ENCODE measurements at regions not wholly inside any gene's neighbourhood (a gene's known extent, or its start where the extent isn't known, plus 50 kb on each side); places are given as distances from the start of the nearest gene placed in this dataset.
"Not testable (repeated sequence)": the region's sequence is repeated elsewhere in the genome, so short reads cannot be mapped to it uniquely, and the experiment has no call there.

GRCh38 chr13:110010404-110011138, 224.2 kb upstream of the IRS2 start:
- no peak for DNase-seq (ENCODE audit: low read depth, low spot score)

GRCh38 chr13:110008816-110009215, 222.4 kb upstream of the IRS2 start:
- DNase-seq (ENCODE audit: low read depth, low spot score) = no peak

DNA sequence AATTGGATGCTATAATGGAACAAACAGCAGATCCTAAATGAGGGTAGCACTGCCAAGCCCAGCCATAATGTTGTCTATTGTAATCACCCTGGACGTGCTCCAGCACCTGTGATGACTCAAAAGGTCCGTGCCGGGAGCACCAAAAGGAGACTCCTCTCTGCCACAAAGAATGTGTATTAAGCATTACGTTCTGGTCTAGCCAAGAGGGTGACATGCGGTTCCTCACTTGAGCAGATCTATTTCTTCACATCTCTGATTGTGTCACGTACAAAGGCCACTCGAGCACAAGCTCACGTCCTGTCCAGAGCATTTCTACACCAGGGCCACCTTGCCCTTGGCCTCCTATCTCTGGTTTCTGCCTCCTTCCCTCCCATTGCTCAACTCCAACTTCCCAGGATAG, 219.9 kb upstream of the IRS2 start:
- no peak for DNase-seq (ENCODE audit: low read depth, low spot score)

DNA sequence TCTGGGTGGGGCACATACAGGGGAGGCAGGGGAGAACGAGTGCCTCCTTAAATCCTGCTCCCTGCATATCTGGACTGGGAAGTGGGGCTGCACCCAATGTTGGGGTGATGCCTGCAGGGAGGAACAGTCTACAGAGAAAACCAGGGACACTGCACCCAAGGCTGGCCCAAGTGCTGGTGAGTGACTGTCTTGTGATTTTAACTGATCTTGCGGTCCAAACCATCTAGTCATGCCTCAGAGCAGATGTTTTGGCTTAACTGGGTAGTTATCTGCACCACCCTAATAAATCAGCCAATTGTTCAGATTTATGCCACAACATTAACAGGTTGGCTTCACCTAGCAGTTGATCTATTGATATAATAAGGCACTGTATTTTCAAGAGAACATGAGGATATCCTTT, 219.2 kb upstream of the IRS2 start:
- no peak for DNase-seq (ENCODE audit: low read depth, low spot score)

GRCh38 chr13:110004814-110005213, 218.4 kb upstream of the IRS2 start:
- DNase-seq (ENCODE audit: low read depth, low spot score) = no peak

DNA sequence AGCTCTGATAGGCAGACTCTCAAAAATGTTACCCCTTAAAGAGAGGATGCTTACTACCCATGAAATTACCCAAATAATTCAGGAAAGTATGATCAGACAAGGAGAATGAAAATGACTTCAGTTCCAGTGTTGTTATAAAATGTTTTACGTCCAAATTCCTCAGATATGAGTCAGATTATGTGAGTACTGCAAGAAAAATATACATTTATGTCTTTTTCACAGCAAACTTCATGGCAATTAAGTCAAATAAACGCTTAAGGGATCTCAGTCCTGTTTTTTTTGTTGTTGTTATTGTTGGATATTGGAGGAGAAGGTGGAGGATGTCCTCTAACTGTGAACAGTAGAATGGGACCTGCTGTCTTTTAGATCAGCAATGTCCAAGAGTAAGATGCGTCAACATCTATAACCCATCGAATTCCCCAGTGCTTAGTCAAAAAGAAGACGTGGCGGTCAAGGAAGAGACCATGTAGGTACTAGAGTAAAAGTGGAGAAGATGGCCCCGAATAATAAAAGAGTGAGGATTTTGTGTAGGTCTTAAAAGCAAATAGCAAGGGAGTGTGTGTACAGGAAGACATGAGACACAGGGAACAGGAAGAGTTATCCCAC, 215.4 kb upstream of the IRS2 start:
- no peak for DNase-seq (ENCODE audit: low read depth, low spot score)

- DNase-seq (ENCODE audit: low read depth, low spot score) = no peak
These were observed 214.4 kb upstream of the IRS2 start for GRCh38 chr13:110000534-110001345.

- no peak for DNase-seq (ENCODE audit: low read depth, low spot score)
These were observed 213.5 kb upstream of the IRS2 start for GRCh38 chr13:109999659-110000533.

DNA sequence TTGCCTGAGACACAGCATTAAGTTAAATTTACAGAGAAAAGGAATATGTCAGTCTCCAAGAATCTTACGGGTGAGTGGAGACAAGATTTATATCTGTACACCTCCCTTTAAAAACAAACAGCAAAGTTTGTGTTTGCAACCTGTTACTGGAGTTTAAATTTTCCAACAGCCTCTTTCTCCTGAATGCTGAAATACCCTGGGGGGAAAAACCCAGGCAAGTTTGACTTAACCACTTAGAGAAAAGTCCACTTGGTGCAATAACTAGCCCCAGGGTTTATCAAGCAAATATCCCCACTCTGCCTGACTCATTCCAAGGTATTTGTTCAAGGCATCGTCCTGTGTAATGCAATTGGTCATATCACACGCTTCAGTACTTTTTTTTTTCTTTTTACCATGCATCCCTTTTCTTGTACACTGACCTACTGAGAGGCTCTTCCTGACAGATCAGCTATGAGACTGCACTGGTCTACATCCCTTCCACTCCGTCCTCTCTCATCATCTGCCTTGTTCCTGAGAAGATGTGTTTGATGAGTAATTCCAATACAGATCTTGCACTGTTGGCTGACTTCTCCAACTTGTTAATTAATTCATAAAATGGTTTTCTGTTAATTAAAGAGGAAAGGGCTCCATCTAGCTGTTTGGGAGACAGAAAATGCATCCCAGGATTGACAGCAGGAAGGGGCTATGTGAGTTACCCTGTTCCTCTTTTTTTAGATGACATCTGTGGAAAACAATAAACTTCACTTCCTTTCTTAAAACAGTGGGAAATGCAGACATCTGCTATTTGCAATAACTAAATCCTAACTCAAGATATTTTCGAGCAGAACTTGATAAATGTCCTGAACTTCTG, 212.5 kb upstream of the IRS2 start:
- no peak for DNase-seq (ENCODE audit: low read depth, low spot score)

DNA sequence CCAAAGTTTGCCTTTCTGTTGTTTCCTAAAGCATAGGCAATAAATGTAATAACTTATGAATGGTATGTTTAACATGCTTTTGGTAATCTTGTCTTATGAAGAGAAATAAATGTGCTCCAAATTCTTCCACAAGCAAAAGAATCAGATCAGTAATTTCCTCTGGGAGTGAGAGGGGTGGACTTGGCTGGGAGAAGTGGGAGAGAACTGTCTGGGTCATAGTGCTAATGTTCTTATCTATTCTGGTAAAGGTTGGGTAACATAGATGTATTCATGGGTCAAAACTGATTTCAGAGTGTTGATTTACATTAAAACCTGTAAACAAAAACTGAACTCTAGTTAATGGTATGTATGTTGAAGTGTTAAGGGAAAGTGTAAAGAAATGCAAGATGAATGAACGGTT, 211.7 kb upstream of the IRS2 start:
- no peak for DNase-seq (ENCODE audit: low read depth, low spot score)

DNA sequence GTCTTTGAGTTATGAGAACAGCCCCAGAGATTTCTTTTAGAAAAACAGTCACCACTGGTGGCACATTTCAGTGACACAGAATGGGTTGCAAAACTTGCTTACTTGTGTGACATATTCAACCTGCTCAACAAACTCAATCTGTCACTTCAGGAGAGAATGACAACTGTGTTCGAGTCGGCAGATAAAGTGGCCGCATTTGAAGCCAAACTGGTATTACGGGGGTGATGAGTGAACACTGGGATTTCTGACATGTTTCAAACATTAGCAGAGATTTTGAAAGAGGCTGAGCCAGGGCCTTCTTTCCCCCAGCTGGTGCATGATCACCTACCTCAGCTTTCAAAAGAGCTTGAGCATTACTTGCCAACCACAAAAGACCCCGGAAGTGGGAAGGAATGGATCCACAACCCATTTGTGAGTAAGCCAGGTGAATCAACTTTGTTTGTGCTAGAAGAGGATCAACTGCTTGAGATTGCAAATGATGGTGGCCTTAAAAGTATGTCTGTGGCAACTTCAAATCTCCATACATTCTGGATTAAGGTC, 210.7 kb upstream of the IRS2 start:
- DNase-seq (ENCODE audit: low read depth, low spot score) = not testable (repeated sequence)

DNA sequence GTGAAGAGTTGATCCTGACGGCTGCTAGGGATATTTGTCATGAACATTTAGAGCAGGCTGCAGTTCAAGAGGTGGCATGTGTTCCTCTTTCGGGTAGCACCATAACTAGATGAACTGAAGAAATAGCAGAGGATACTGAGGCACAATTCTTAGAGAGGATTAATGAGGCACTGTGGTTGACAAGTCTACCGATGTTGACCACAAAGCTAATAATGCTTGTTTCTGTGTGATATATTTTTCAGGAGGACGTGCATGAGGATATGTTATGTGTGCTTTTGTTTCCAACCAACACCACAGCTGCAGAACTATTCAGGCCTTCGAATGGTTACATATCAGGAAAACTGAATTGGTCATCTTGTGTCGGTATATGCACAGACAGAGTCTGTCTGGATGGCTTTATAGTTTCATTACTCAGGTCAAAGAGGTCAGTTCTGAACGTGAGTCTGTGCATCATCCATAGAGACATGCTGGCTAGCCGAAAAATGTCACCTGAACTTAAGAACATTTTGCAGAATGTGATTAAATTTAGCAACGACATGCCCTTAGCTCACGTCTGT, 210.1 kb upstream of the IRS2 start:
- DNase-seq (ENCODE audit: low read depth, low spot score) = no peak

- DNase-seq (ENCODE audit: low read depth, low spot score) = no peak
These were observed 209.2 kb upstream of the IRS2 start for GRCh38 chr13:109995578-109995977.

GRCh38 chr13:109990296-109990695, 203.9 kb upstream of the IRS2 start:
- DNase-seq (ENCODE audit: low read depth, low spot score) = no peak

- no peak for DNase-seq (ENCODE audit: low read depth, low spot score)
These were observed 203.3 kb upstream of the IRS2 start for GRCh38 chr13:109989686-109990085.

- DNase-seq (ENCODE audit: low read depth, low spot score) = no peak
These were observed 202.8 kb upstream of the IRS2 start for GRCh38 chr13:109989155-109989554.

DNA sequence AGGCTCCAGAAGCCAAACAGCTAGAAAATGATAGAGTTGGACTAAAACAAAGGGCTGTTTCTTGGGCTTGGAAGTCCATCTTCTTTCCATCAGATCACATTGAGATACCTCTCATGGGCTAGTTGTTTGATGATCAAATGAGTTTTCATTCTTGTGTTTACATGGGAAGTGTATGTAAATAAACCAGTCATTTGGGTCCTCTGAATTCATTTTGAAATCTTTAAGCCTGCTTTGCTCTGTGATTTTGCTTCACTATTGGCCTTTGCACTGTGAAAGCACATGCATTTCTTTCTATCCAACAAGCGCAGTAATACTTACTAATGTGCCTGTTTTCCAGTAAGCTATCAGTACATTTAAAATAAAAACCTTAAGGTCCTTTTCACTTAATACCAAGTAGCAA, 200.5 kb upstream of the IRS2 start:
- no peak for DNase-seq (ENCODE audit: low read depth, low spot score)

DNA sequence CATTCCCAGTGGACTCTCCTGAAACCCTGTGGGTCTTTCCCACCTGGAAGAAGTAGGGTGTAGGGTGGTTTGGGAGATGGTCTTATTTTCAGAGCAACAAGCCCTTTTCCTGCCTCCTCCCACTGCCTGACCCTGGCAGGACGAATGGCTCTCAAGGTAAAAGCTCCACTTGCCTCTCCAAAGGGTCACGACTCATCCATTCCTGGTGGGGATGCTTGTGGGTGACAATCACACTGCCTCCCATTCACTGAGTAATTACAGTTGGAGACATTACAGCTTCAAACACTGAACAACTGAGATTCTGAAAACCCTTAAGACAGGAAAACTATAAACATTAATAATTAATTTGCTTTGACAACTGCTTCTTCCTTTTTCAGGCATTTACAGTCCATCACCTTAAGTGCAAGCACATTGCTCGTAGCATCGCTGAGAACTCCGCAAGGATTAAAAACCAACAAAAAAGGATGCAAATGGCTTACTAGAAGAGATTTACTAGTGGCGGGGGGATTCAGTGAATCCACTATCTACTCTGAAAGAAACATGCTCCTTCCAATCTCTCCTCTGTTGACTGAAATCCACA, 199.6 kb upstream of the IRS2 start:
- no peak for DNase-seq (ENCODE audit: low read depth, low spot score)

GRCh38 chr13:109983447-109983846, 197.1 kb upstream of the IRS2 start:
- no peak for DNase-seq (ENCODE audit: low read depth, low spot score)

GRCh38 chr13:109981000-109981399, 194.6 kb upstream of the IRS2 start:
- DNase-seq (ENCODE audit: low read depth, low spot score) = no peak

Data from smooth muscle cell of the brain vasculature (primary cell).